HEK293 (cell line): ENCODE measurements at regions not wholly inside any gene's neighbourhood (a gene's known extent, or its start where the extent isn't known, plus 50 kb on each side); places are given as distances from the start of the nearest gene placed in this dataset.
A peak's percentile ranks its signal among the peaks of the same experiment; 100 is the strongest.

Experiments
- CTCF ChIA-PET: fragments of 350-600 bp; formaldehyde crosslinking; extraction: SDS; loops from one replicate; lab custom pipeline; 2021; ENCODE audit warnings: antibody characterized with exemption; lab: Yijun Ruan, JAX
- POLR2A ChIA-PET: fragments of 300-600 bp; formaldehyde crosslinking; extraction: SDS; loops from one replicate; lab custom pipeline; 2020; ENCODE audit warnings: antibody characterized with exemption, inconsistent platforms; lab: Yijun Ruan, JAX
- H3K27ac ChIP-seq: fragments of 200-500 bp; sonication (Bioruptor generic); 2 replicates; pipeline ENCODE4 v1.5.1; 2014; ENCODE audit warnings: low read depth, low read length, control low read depth, inconsistent platforms; ENCODE audit errors: extremely low read depth
- H3K36me3 ChIP-seq, 2 experiments: fragments of 200-500 bp in 1 of 2; sonication (Bioruptor generic) in 1 of 2; 1 replicate in 1 of 2; 2 replicates in 1 of 2; pipeline ENCODE4 v1.5.1; 2014 to 2017; ENCODE audit warnings: inconsistent platforms in 2 of 2, low read length in 2 of 2; ENCODE audit not compliant: control insufficient read depth in 2 of 2, insufficient read depth in 1 of 2
- H3K4me1 ChIP-seq: fragments of 200-500 bp; sonication (Bioruptor generic); 2 replicates; pipeline ENCODE4 v1.5.1; 2014; ENCODE audit warnings: mild to moderate bottlenecking, low read length, inconsistent platforms; ENCODE audit not compliant: control insufficient read depth, insufficient read depth
- H3K4me3 ChIP-seq: 2 replicates; pipeline ENCODE4 v1.5.1; 2011; ENCODE audit warnings: low read depth, mild to moderate bottlenecking, control low read depth, low read length, moderate library complexity
- H3K9me3 ChIP-seq: fragments of 200-500 bp; sonication (Bioruptor generic); 2 replicates; pipeline ENCODE4 v1.5.1; 2014; ENCODE audit warnings: low read depth, low read length, inconsistent platforms; ENCODE audit not compliant: control insufficient read depth, insufficient read depth
- FEZF1 ChIP-seq: fragments of 450-650 bp; formaldehyde crosslinking; IDR thresholded peaks from 2 replicates; pipeline ENCODE4 v1.5.1; 2016; ENCODE audit warnings: missing biosample characterization, missing genetic modification characterization
- IKZF3 ChIP-seq: fragments of 450-650 bp; IDR thresholded peaks from 2 replicates; pipeline ENCODE4 v1.5.0; 2018; ENCODE audit warnings: missing biosample characterization, mild to moderate bottlenecking, missing genetic modification characterization, moderate library complexity
- ZEB2 ChIP-seq: fragments of 450-650 bp; formaldehyde crosslinking; IDR thresholded peaks from 2 replicates; pipeline ENCODE4 v1.5.1; 2016; ENCODE audit warnings: missing biosample characterization, missing genetic modification characterization
- ZNF132 ChIP-seq: fragments of 450-650 bp; formaldehyde crosslinking; IDR thresholded peaks from 2 replicates; pipeline ENCODE4 v1.5.1; 2017; ENCODE audit warnings: missing biosample characterization, missing genetic modification characterization, borderline replicate concordance
- ZNF174 ChIP-seq: fragments of 450-650 bp; formaldehyde crosslinking; IDR thresholded peaks from 2 replicates; pipeline ENCODE4 v1.5.0; 2017; ENCODE audit warnings: missing biosample characterization, mild to moderate bottlenecking, missing genetic modification characterization
- ZNF335 ChIP-seq: fragments of 450-650 bp; formaldehyde crosslinking; conservative IDR thresholded peaks from 2 replicates; pipeline ENCODE4 v1.5.1; 2016; ENCODE audit warnings: missing biosample characterization, missing genetic modification characterization
- ZNF341 ChIP-seq: fragments of 450-650 bp; formaldehyde crosslinking; IDR thresholded peaks from 2 replicates; pipeline ENCODE4; 2016; ENCODE audit warnings: low read depth, missing biosample characterization, missing genetic modification characterization
- ZNF391 ChIP-seq: fragments of 450-650 bp; formaldehyde crosslinking; IDR thresholded peaks from 2 replicates; pipeline ENCODE4 v1.5.1; 2016; ENCODE audit warnings: low read depth, missing biosample characterization, missing genetic modification characterization, borderline replicate concordance
- ZNF394 ChIP-seq: fragments of 450-650 bp; formaldehyde crosslinking; IDR thresholded peaks from 2 replicates; pipeline ENCODE4 v1.5.1; 2016; ENCODE audit warnings: missing biosample characterization, missing genetic modification characterization, mild to moderate bottlenecking, moderate library complexity, borderline replicate concordance
- ZNF433 ChIP-seq: fragments of 450-650 bp; formaldehyde crosslinking; IDR thresholded peaks from 2 replicates; pipeline ENCODE4 v1.5.1; 2016; ENCODE audit warnings: missing biosample characterization, missing genetic modification characterization, low read depth
- ZNF473 ChIP-seq: fragments of 450-650 bp; formaldehyde crosslinking; IDR thresholded peaks from 2 replicates; pipeline ENCODE4 v1.5.1; 2017; ENCODE audit warnings: missing biosample characterization, missing genetic modification characterization
- ZNF548 ChIP-seq: fragments of 450-650 bp; formaldehyde crosslinking; IDR thresholded peaks from 2 replicates; pipeline ENCODE4 v1.5.1; 2016; ENCODE audit warnings: missing biosample characterization, missing genetic modification characterization
- ZNF558 ChIP-seq: fragments of 450-650 bp; formaldehyde crosslinking; IDR thresholded peaks from 2 replicates; pipeline ENCODE4 v1.5.1; 2016; ENCODE audit warnings: missing biosample characterization, missing genetic modification characterization
- ZNF560 ChIP-seq: fragments of 450-650 bp; formaldehyde crosslinking; IDR thresholded peaks from 2 replicates; pipeline ENCODE4 v1.5.1; 2017; ENCODE audit warnings: missing biosample characterization, missing genetic modification characterization, borderline replicate concordance
- ZNF629 ChIP-seq: fragments of 450-650 bp; formaldehyde crosslinking; IDR thresholded peaks from 2 replicates; pipeline ENCODE4 v1.5.1; 2017; ENCODE audit warnings: missing biosample characterization, missing genetic modification characterization
- ZNF664 ChIP-seq: fragments of 450-650 bp; formaldehyde crosslinking; IDR thresholded peaks from 2 replicates; pipeline ENCODE4 v1.5.1; 2016; ENCODE audit warnings: missing biosample characterization, missing genetic modification characterization
- TF ChIP-seq, protein P1 (sequence below): fragments of 450-650 bp; formaldehyde crosslinking; IDR thresholded peaks from 2 replicates; pipeline ENCODE4 v1.5.1; 2016; ENCODE audit warnings: missing biosample characterization, missing genetic modification characterization
- TF ChIP-seq, protein P2 (sequence below): fragments of 450-650 bp; formaldehyde crosslinking; IDR thresholded peaks from 2 replicates; pipeline ENCODE4 v1.5.1; 2016; ENCODE audit warnings: missing biosample characterization, missing genetic modification characterization
- TF ChIP-seq, protein P3 (sequence below): fragments of 450-650 bp; formaldehyde crosslinking; IDR thresholded peaks from 2 replicates; pipeline ENCODE4 v1.5.1; 2016; ENCODE audit warnings: missing biosample characterization, missing genetic modification characterization
- TF ChIP-seq, protein P4 (sequence below): fragments of 450-650 bp; formaldehyde crosslinking; IDR thresholded peaks from 2 replicates; pipeline ENCODE4; 2016; ENCODE audit warnings: missing biosample characterization, missing genetic modification characterization
- TF ChIP-seq, protein P5 (sequence below): fragments of 450-650 bp; formaldehyde crosslinking; conservative IDR thresholded peaks from 2 replicates; pipeline ENCODE4 v1.5.1; 2016; ENCODE audit warnings: low read depth, missing biosample characterization, missing genetic modification characterization

DNA sequence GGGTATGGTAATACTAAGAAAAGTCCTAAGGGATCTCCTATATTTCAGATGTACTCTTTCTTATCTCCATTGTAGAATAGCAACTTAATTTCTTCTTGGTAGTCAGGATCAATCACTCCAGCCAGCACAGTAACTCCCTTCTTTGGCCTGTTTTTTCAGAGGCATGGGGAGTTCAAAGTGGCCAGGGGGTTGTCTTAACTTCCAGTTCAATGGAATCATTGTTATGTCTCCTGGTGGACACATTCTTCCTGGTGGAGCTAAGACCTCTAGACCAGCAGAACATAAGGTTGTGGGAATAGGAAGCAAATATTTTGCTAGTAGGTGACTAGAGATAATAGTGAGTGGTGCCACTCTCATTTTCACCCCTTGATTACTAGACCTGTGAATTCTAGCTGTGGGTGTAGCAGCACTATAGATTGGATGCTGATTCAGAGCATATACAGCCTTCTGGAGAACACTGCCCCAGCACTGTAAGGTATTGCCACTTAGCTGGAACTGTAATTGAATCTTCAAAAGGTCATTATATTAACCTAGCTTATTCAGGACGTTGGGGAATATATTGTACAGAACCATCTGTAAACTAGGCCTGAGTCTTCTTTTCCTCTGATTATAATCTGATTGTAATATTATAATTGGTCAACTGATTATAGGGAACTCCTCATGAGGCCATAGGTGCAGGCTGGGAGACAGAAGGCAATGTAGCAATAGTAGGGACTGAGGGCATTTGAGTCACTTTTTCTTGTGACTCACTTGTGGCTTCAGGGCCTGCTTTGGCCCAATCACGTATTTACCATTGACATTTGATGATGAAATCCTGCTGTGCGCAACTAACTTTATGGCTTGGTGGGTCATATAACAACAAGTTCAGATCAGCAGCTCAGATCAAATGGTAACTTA, 60.2 kb upstream of the ATP2B1 start:
- ChIA-PET CTCF (interaction anchor here (1.0 kb wide), 1 partner anchor 13 kb away, joined by 3 read pairs; no protein-coding TSS in a partner anchor), POLR2A (interaction anchor here (0.5 kb wide), 1 partner anchor 186 kb away, joined by 7 read pairs; no protein-coding TSS in a partner anchor)
- Histone ChIP-seq H3K36me3 (no peaks in the 10 kb centered on the region), H3K27ac (no peak overlapping the region), H3K4me1 (no peaks in the 10 kb centered on the region), H3K9me3 (no peaks in the 10 kb centered on the region), H3K4me3 (no peak overlapping the region)
- peak; percentile 82 for TF ChIP-seq FEZF1
- TF ChIP-seq ZNF560 = no peak
- TF ChIP-seq, protein P1, sequence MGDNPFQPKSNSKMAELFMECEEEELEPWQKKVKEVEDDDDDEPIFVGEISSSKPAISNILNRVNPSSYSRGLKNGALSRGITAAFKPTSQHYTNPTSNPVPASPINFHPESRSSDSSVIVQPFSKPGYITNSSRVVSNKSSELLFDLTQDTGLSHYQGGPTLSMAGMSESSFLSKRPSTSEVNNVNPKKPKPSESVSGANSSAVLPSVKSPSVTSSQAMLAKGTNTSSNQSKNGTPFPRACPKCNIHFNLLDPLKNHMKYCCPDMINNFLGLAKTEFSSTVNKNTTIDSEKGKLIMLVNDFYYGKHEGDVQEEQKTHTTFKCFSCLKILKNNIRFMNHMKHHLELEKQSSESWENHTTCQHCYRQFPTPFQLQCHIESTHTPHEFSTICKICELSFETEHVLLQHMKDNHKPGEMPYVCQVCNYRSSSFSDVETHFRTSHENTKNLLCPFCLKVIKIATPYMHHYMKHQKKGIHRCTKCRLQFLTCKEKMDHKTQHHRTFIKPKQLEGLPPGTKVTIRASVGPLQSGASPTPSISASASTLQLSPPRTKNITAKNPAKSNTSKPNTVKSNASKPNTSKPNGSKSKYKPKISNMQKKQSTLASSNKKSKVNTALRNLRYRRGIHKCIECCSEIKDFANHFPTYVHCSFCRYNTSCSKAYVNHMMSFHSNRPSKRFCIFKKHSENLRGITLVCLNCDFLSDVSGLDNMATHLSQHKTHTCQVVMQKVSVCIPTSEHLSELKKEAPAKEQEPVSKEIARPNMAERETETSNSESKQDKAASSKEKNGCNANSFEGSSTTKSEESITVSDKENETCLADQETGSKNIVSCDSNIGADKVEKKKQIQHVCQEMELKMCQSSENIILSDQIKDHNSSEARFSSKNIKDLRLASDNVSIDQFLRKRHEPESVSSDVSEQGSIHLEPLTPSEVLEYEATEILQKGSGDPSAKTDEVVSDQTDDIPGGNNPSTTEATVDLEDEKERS = peak; percentile 49; the same call in 1 of the 2 replicates
- TF ChIP-seq, protein P2, sequence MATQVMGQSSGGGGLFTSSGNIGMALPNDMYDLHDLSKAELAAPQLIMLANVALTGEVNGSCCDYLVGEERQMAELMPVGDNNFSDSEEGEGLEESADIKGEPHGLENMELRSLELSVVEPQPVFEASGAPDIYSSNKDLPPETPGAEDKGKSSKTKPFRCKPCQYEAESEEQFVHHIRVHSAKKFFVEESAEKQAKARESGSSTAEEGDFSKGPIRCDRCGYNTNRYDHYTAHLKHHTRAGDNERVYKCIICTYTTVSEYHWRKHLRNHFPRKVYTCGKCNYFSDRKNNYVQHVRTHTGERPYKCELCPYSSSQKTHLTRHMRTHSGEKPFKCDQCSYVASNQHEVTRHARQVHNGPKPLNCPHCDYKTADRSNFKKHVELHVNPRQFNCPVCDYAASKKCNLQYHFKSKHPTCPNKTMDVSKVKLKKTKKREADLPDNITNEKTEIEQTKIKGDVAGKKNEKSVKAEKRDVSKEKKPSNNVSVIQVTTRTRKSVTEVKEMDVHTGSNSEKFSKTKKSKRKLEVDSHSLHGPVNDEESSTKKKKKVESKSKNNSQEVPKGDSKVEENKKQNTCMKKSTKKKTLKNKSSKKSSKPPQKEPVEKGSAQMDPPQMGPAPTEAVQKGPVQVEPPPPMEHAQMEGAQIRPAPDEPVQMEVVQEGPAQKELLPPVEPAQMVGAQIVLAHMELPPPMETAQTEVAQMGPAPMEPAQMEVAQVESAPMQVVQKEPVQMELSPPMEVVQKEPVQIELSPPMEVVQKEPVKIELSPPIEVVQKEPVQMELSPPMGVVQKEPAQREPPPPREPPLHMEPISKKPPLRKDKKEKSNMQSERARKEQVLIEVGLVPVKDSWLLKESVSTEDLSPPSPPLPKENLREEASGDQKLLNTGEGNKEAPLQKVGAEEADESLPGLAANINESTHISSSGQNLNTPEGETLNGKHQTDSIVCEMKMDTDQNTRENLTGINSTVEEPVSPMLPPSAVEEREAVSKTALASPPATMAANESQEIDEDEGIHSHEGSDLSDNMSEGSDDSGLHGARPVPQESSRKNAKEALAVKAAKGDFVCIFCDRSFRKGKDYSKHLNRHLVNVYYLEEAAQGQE = no peak; the same call in 1 of the 2 replicates
- TF ChIP-seq, protein P3, sequence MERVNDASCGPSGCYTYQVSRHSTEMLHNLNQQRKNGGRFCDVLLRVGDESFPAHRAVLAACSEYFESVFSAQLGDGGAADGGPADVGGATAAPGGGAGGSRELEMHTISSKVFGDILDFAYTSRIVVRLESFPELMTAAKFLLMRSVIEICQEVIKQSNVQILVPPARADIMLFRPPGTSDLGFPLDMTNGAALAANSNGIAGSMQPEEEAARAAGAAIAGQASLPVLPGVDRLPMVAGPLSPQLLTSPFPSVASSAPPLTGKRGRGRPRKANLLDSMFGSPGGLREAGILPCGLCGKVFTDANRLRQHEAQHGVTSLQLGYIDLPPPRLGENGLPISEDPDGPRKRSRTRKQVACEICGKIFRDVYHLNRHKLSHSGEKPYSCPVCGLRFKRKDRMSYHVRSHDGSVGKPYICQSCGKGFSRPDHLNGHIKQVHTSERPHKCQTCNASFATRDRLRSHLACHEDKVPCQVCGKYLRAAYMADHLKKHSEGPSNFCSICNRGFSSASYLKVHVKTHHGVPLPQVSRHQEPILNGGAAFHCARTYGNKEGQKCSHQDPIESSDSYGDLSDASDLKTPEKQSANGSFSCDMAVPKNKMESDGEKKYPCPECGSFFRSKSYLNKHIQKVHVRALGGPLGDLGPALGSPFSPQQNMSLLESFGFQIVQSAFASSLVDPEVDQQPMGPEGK (tag by site-specific recombination) = peak; percentile 70
- no peak for TF ChIP-seq ZNF473
- TF ChIP-seq ZNF391 = peak; percentile 84; the same call in 1 of the 2 replicates
- peak; percentile 72 for TF ChIP-seq ZNF394 (tag by site-specific recombination)
- TF ChIP-seq ZNF174 = no peak
- 0 out of 2 replicates have a peak, but pooled peaks have one; percentile 42 for TF ChIP-seq ZNF664 (tag by site-specific recombination)
- peak; percentile 43 for TF ChIP-seq ZNF335 (tag by site-specific recombination)
- TF ChIP-seq ZNF341 (tag by site-specific recombination) = no peak
- TF ChIP-seq, protein P4, sequence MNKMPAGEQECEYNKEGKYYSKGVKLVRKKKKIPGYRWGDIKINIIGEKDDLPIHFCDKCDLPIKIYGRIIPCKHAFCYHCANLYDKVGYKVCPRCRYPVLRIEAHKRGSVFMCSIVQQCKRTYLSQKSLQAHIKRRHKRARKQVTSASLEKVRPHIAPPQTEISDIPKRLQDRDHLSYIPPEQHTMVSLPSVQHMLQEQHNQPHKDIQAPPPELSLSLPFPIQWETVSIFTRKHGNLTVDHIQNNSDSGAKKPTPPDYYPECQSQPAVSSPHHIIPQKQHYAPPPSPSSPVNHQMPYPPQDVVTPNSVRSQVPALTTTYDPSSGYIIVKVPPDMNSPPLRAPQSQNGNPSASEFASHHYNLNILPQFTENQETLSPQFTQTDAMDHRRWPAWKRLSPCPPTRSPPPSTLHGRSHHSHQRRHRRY (tag by site-specific recombination) = no peak
- no peak for TF ChIP-seq ZNF548 (tag by site-specific recombination)
- TF ChIP-seq ZEB2 (tag by site-specific recombination) = peak; percentile 99
- no peak for TF ChIP-seq ZNF433 (tag by site-specific recombination)
- TF ChIP-seq, protein P5, sequence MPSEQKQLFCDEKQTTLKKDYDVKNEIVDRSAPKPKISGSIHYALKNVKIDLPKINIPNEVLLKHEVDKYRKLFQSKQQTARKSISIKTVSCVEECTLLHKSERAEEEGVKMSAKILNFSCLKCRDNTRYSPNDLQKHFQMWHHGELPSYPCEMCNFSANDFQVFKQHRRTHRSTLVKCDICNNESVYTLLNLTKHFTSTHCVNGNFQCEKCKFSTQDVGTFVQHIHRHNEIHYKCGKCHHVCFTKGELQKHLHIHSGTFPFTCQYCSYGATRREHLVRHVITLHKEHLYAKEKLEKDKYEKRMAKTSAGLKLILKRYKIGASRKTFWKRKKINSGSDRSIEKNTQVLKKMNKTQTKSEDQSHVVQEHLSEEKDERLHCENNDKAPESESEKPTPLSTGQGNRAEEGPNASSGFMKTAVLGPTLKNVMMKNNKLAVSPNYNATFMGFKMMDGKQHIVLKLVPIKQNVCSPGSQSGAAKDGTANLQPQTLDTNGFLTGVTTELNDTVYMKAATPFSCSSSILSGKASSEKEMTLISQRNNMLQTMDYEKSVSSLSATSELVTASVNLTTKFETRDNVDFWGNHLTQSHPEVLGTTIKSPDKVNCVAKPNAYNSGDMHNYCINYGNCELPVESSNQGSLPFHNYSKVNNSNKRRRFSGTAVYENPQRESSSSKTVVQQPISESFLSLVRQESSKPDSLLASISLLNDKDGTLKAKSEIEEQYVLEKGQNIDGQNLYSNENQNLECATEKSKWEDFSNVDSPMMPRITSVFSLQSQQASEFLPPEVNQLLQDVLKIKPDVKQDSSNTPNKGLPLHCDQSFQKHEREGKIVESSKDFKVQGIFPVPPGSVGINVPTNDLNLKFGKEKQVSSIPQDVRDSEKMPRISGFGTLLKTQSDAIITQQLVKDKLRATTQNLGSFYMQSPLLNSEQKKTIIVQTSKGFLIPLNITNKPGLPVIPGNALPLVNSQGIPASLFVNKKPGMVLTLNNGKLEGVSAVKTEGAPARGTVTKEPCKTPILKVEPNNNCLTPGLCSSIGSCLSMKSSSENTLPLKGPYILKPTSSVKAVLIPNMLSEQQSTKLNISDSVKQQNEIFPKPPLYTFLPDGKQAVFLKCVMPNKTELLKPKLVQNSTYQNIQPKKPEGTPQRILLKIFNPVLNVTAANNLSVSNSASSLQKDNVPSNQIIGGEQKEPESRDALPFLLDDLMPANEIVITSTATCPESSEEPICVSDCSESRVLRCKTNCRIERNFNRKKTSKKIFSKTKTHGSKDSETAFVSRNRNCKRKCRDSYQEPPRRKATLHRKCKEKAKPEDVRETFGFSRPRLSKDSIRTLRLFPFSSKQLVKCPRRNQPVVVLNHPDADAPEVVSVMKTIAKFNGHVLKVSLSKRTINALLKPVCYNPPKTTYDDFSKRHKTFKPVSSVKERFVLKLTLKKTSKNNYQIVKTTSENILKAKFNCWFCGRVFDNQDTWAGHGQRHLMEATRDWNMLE (tag by site-specific recombination) = peak; percentile 66
- peak; percentile 63 for TF ChIP-seq IKZF3
- TF ChIP-seq ZNF558 (tag by site-specific recombination) = peak; percentile 89
- peak; percentile 97 for TF ChIP-seq ZNF629 (tag by site-specific recombination)
- TF ChIP-seq ZNF132 (tag by site-specific recombination) = no peak
